ENCODE measurements at regions not wholly inside any gene's neighbourhood (a gene's known extent, or its start where the extent isn't known, plus 50 kb on each side); places are given as distances from the start of the nearest gene placed in this dataset.

DNA sequence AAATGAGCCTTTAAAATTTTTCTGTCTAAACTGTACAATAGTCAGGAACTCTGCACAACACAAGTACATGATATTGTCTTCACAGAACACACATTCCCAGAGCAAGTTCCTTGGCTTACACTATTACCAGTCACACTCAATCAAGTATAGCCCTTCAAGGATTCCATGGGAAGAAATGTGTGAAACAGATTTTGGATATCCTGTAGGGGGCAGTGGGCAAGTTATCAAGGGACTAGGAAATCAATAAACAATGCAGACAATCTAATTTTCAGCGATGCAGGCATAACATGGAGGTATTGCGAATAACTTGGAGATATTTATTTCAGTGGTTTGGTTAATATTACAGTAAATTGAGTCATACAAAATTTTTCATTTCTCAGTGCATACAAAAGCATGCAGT is 1171.5 kb upstream of the NUDT12 start:
- Histone ChIP-seq H3K36me3 (replicated peaks in 1 of 2; ENCODE audit: control insufficient read depth in 1 of 2, insufficient read depth in 2 of 2, low read length in 1 of 2) (no peaks in the 10 kb centered on the region), H3K9me3 (no peaks in the 10 kb centered on the region), H4K20me1 (ENCODE audit: insufficient read depth) (no peaks in the 10 kb centered on the region), H3K79me2 (ENCODE audit: insufficient read depth) (no peaks in the 10 kb centered on the region), H3K27ac (ENCODE audit: low read depth in 2 of 2, low read length in 1 of 2) (peak overlapping the region in 1 of 2 experiments; percentile 68; a peak in 1 of 4 replicates), H3K9ac (no peak overlapping the region), H3K27me3 (ENCODE audit: insufficient read depth) (no peaks in the 10 kb centered on the region), H2AFZ (ENCODE audit: low read depth) (no peak overlapping the region), H3K9me2 (no peaks in the 10 kb centered on the region), H3K4me1 (ENCODE audit: control insufficient read depth in 1 of 2, insufficient read depth in 2 of 2, low read depth in 1 of 2, low read length in 1 of 2) (peaks cover 0 to 6% of the 10 kb centered on the region in 2 experiments; a peak in 2 of 4 replicates), H3K4me2 (no peak overlapping the region), H3K4me3 (ENCODE audit: low read depth in 2 of 2, low read length in 1 of 2) (no peak overlapping the region; a peak in 1 of 4 replicates), H3F3A (replicated peaks; ENCODE audit: insufficient read depth) (no peaks in the 10 kb centered on the region)
- no peak for TF ChIP-seq JUND (IDR thresholded peaks at IDR 0.05)
- no peak for TF ChIP-seq EZH2phosphoT487 (IDR thresholded peaks at IDR 0.05; ENCODE audit: borderline replicate concordance, low read depth)
- TF ChIP-seq, protein P1, sequence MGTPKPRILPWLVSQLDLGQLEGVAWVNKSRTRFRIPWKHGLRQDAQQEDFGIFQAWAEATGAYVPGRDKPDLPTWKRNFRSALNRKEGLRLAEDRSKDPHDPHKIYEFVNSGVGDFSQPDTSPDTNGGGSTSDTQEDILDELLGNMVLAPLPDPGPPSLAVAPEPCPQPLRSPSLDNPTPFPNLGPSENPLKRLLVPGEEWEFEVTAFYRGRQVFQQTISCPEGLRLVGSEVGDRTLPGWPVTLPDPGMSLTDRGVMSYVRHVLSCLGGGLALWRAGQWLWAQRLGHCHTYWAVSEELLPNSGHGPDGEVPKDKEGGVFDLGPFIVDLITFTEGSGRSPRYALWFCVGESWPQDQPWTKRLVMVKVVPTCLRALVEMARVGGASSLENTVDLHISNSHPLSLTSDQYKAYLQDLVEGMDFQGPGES (IDR thresholded peaks at IDR 0.05; ENCODE audit: low read depth, low read length), result no peak
- TF ChIP-seq SIN3A (IDR thresholded peaks at IDR 0.05; ENCODE audit: borderline replicate concordance, low read depth, low read length), result no peak
- no peak for TF ChIP-seq YY1 (IDR thresholded peaks at IDR 0.05; ENCODE audit: low read depth)
- no peak for TF ChIP-seq NFIC (IDR thresholded peaks at IDR 0.05; ENCODE audit: borderline replicate concordance)
- no peak for TF ChIP-seq MXI1 (IDR thresholded peaks at IDR 0.05; ENCODE audit: low read depth, low read length)
- no peak for TF ChIP-seq FOXJ3 (CRISPR knock-in tag; IDR thresholded peaks at IDR 0.05)
- no peak for TF ChIP-seq TCF12 (IDR thresholded peaks at IDR 0.05)
- TF ChIP-seq, protein P2, sequence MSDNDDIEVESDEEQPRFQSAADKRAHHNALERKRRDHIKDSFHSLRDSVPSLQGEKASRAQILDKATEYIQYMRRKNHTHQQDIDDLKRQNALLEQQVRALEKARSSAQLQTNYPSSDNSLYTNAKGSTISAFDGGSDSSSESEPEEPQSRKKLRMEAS (IDR thresholded peaks at IDR 0.05; ENCODE audit: low read depth), result no peak
- TF ChIP-seq, protein P3, sequence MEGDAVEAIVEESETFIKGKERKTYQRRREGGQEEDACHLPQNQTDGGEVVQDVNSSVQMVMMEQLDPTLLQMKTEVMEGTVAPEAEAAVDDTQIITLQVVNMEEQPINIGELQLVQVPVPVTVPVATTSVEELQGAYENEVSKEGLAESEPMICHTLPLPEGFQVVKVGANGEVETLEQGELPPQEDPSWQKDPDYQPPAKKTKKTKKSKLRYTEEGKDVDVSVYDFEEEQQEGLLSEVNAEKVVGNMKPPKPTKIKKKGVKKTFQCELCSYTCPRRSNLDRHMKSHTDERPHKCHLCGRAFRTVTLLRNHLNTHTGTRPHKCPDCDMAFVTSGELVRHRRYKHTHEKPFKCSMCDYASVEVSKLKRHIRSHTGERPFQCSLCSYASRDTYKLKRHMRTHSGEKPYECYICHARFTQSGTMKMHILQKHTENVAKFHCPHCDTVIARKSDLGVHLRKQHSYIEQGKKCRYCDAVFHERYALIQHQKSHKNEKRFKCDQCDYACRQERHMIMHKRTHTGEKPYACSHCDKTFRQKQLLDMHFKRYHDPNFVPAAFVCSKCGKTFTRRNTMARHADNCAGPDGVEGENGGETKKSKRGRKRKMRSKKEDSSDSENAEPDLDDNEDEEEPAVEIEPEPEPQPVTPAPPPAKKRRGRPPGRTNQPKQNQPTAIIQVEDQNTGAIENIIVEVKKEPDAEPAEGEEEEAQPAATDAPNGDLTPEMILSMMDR (IDR thresholded peaks at IDR 0.05), result no peak
- no peak for TF ChIP-seq RXRA (IDR thresholded peaks at IDR 0.05; ENCODE audit: borderline replicate concordance, low read depth)
- TF ChIP-seq RAD21 (IDR thresholded peaks at IDR 0.05; ENCODE audit: low read length), result no peak
- no peak for TF ChIP-seq ELF1 (IDR thresholded peaks at IDR 0.05)
- TF ChIP-seq GATA2 (CRISPR knock-in tag; IDR thresholded peaks at IDR 0.05), result no peak
- TF ChIP-seq SMC3 (IDR thresholded peaks at IDR 0.05; ENCODE audit: low read depth, low read length), result no peak
- no peak for DNase-seq
- WGBS (ENCODE audit: low lambda C conversion rate), result 89% methylated on average over 2 of the region's 2 CpGs
- ChIA-PET CTCF (no interaction called here), POLR2A (no interaction called here)

DNA sequence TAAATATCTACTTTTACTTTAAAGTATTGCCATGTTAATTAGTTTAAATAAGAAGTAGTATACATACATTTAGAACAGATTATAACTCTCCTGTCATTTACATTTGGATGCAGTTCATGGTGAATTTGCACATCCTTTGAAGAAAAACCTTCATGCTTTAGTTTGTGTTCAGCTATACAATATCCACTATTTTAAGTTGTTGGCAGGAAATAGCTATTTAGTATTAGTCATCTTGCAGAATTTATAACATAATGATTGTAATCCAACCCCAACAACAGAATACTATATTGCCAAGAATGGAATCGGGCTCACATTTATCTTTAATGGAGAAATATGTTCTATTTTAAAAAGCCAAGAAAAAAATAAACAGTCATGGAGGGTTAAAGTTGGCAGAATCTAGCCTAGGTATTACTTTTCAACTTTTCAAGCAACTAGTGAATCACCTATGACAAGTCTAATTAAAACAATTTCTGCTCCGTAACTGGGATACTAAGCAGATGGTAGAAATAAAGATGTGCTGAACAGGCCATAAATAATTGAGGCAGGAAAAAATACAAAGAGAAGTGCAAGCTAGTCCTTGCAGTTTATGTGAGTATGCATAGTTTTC is 1170.6 kb upstream of the NUDT12 start:
- Histone ChIP-seq H3K79me2 (ENCODE audit: insufficient read depth) (no peaks in the 10 kb centered on the region), H3K27ac (ENCODE audit: low read depth in 2 of 2, low read length in 1 of 2) (peak overlapping the region in 1 of 2 experiments; percentile 68; a peak in 1 of 4 replicates), H4K20me1 (ENCODE audit: insufficient read depth) (no peaks in the 10 kb centered on the region), H3F3A (replicated peaks; ENCODE audit: insufficient read depth) (no peaks in the 10 kb centered on the region), H3K9me2 (no peaks in the 10 kb centered on the region), H3K4me3 (ENCODE audit: low read depth in 2 of 2, low read length in 1 of 2) (no peak overlapping the region), H2AFZ (ENCODE audit: low read depth) (peak overlapping the region; percentile 50; the same call in 1 of the 2 replicates), H3K9me3 (no peaks in the 10 kb centered on the region), H3K27me3 (ENCODE audit: insufficient read depth) (no peaks in the 10 kb centered on the region), H3K4me1 (ENCODE audit: control insufficient read depth in 1 of 2, insufficient read depth in 2 of 2, low read depth in 1 of 2, low read length in 1 of 2) (peaks cover 0 to 6% of the 10 kb centered on the region in 2 experiments; a peak in 2 of 4 replicates), H3K36me3 (replicated peaks in 1 of 2; ENCODE audit: control insufficient read depth in 1 of 2, insufficient read depth in 2 of 2, low read length in 1 of 2) (no peaks in the 10 kb centered on the region), H3K9ac (no peak overlapping the region), H3K4me2 (no peak overlapping the region)
- 11% methylated on average over 2 of the region's 2 CpGs for WGBS (ENCODE audit: low lambda C conversion rate)
- ChIA-PET CTCF (no interaction called here), POLR2A (no interaction called here)
- TF ChIP-seq MEF2A (IDR thresholded peaks at IDR 0.05; ENCODE audit: borderline replicate concordance, low read depth) (0 out of 2 replicates have a peak, but pooled peaks have one; percentile 31), TCF12 (IDR thresholded peaks at IDR 0.05) (peak; percentile 80), TEAD4 (IDR thresholded peaks at IDR 0.05; ENCODE audit: borderline replicate concordance, insufficient read depth) (no peak), RXRA (IDR thresholded peaks at IDR 0.05; ENCODE audit: borderline replicate concordance, low read depth) (no peak), POLR2AphosphoS5 (IDR thresholded peaks at IDR 0.05; ENCODE audit: low read depth, low read length) (peak; percentile 43; the same call in 1 of the 2 replicates), EP300 (IDR thresholded peaks at IDR 0.05; ENCODE audit: borderline replicate concordance in 1 of 2, low read depth in 1 of 2, low read length in 1 of 2) (peak; percentile 36 to 37; a peak in 1 of 4 replicates), NFIC (IDR thresholded peaks at IDR 0.05; ENCODE audit: borderline replicate concordance) (peak; percentile 52; the same call in 1 of the 2 replicates), FOSL2 (IDR thresholded peaks at IDR 0.05; ENCODE audit: borderline replicate concordance, low read depth) (peak; percentile 28; the same call in 1 of the 2 replicates), MXI1 (IDR thresholded peaks at IDR 0.05; ENCODE audit: low read depth, low read length) (no peak)
- TF ChIP-seq, protein P4, sequence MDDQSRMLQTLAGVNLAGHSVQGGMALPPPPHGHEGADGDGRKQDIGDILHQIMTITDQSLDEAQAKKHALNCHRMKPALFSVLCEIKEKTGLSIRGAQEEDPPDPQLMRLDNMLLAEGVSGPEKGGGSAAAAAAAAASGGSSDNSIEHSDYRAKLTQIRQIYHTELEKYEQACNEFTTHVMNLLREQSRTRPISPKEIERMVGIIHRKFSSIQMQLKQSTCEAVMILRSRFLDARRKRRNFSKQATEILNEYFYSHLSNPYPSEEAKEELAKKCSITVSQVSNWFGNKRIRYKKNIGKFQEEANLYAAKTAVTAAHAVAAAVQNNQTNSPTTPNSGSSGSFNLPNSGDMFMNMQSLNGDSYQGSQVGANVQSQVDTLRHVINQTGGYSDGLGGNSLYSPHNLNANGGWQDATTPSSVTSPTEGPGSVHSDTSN (IDR thresholded peaks at IDR 0.05), result peak; percentile 75
- TF ChIP-seq, protein P5, sequence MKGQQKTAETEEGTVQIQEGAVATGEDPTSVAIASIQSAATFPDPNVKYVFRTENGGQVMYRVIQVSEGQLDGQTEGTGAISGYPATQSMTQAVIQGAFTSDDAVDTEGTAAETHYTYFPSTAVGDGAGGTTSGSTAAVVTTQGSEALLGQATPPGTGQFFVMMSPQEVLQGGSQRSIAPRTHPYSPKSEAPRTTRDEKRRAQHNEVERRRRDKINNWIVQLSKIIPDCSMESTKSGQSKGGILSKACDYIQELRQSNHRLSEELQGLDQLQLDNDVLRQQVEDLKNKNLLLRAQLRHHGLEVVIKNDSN (IDR thresholded peaks at IDR 0.05; ENCODE audit: borderline replicate concordance, low read depth), result no peak
- DNase-seq, result no peak
